Lower lobe of right lung (tissue), 2 donors: ENCODE measurements at regions not wholly inside any gene's neighbourhood (a gene's known extent, or its start where the extent isn't known, plus 50 kb on each side); places are given as distances from the start of the nearest gene placed in this dataset.

Experiments used
- ATAC-seq, 2 donors: fragments of 200-7000 bp; cut with Tn5 transposase; one replicate each; pipeline ENCODE4 v1.9.1; 2020 to 2022; ENCODE audit warnings: mild to moderate bottlenecking in 2 of 2, moderate library complexity in 2 of 2
- DNase-seq: peaks from one replicate; pipeline ENCODE4 v3.0.0-alpha.2; 2020
- H3K27ac ChIP-seq: fragments of 200-600 bp; one replicate; pipeline ENCODE4 v1.8.0; 2022
- H3K27me3 ChIP-seq: fragments of 200-600 bp; one replicate; pipeline ENCODE4 v1.8.0; 2022; ENCODE audit warnings: low read depth
- H3K36me3 ChIP-seq: fragments of 200-600 bp; one replicate; pipeline ENCODE4 v1.8.0; 2022; ENCODE audit warnings: mild to moderate bottlenecking
- H3K4me1 ChIP-seq: fragments of 200-600 bp; one replicate; pipeline ENCODE4 v1.8.0; 2022
- H3K4me3 ChIP-seq: fragments of 200-600 bp; one replicate; pipeline ENCODE4 v1.8.0; 2022; ENCODE audit warnings: mild to moderate bottlenecking
- H3K9me3 ChIP-seq: fragments of 200-600 bp; one replicate; pipeline ENCODE4 v1.8.0; 2022
- CTCF ChIP-seq: fragments of 200-600 bp; IDR thresholded peaks from one replicate; pipeline ENCODE4 v1.8.0; 2022; ENCODE audit warnings: antibody characterized with exemption, mild to moderate bottlenecking
- intact Hi-C: fragments of 100-400 bp; cut with DNase I; formaldehyde crosslinking; loops from one replicate; pipeline ENCODE4 v1.11.0; 2022
- donor health status: DM: no; HTN: yes; CAD: no; lungs with severe emphysema.

DNA sequence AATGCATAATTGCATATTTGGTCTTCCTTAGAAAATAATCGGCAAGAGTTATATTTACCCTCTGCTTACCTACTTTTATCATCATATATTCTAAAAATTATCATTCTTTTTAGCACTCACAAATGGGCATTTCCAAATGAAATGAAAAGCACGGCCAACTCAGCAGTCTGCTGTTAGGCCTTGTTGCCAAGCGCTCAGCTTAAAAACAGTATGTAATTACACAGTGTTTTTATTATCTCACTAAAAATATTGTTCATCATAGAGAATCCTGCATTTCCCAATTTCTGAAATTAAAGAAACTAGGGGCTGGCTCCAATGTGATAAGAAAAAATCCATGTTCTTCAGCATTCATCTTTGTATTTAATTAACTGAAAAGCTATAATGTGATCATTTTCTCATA lies 391.7 kb upstream of the ADARB2 start:
- no peaks in the 10 kb centered on the region for H3K36me3 ChIP-seq
- no peaks in the 10 kb centered on the region for H3K9me3 ChIP-seq
- intact Hi-C loops = no loop called here
- no peak for TF ChIP-seq CTCF
- no peaks in the 10 kb centered on the region for H3K27me3 ChIP-seq
- ATAC-seq (no peak), DNase-seq (no peak)
- no peak overlapping the region for H3K27ac ChIP-seq
- no peaks in the 10 kb centered on the region for H3K4me1 ChIP-seq
- no peak overlapping the region for H3K4me3 ChIP-seq

DNA sequence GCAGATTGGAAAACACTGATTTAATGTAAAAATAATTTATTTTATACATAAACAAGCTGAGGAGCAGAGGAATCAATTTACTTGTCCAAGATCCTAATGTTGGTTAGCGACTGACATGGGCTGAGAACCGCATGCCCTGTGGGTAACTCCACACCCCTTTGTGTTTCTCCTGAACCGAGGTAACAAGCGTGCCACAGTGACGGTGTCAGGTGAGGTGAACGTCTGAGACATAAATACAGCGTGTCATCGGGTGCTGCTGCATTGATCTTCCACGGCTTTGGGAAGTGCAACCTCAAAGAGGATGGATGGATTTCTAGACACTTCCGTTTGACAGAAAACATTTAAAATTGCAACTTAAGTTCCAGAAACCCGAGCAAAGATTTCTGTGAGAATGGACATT lies 386.8 kb upstream of the ADARB2 start:
- intact Hi-C loops = no loop called here
- ATAC-seq (no peak), DNase-seq (no peak)
- Histone ChIP-seq H3K27ac (no peak overlapping the region), H3K9me3 (no peaks in the 10 kb centered on the region), H3K4me3 (no peak overlapping the region), H3K4me1 (no peaks in the 10 kb centered on the region), H3K27me3 (no peaks in the 10 kb centered on the region), H3K36me3 (no peaks in the 10 kb centered on the region)
- no peak for TF ChIP-seq CTCF

- TF ChIP-seq CTCF = no peak
- no peak overlapping the region for H3K27ac ChIP-seq
- H3K36me3 ChIP-seq = no peaks in the 10 kb centered on the region
- H3K4me1 ChIP-seq = no peaks in the 10 kb centered on the region
- intact Hi-C loops = no loop called here
- no peak overlapping the region for H3K4me3 ChIP-seq
- DNase-seq (no peak), ATAC-seq (no peak)
- no peaks in the 10 kb centered on the region for H3K9me3 ChIP-seq
- H3K27me3 ChIP-seq = no peaks in the 10 kb centered on the region
Measured at GRCh38 chr10:2122431-2123124, 385.3 kb upstream of the ADARB2 start.

DNA sequence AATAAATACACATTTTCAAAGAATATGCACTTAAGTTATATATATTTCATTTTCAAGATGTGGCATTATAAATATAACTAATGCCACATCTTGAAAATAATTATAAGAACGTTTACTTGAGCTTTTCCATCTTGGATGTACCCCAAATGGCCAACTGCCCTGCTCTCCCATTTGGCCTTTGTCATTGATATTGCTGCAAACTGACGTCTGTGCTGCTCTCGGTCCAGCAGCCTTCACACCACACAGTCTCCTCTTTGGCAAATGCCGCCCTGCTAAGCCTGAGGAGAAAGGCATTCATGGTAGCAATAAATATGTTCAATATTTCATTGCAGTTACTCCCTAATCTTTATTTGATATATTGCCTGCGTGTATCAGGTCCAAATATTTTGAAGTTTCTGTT lies 384.6 kb upstream of the ADARB2 start:
- Histone ChIP-seq H3K4me1 (no peaks in the 10 kb centered on the region), H3K27ac (no peak overlapping the region), H3K9me3 (no peaks in the 10 kb centered on the region), H3K27me3 (no peaks in the 10 kb centered on the region), H3K4me3 (no peak overlapping the region), H3K36me3 (no peaks in the 10 kb centered on the region)
- ATAC-seq = no peak
- no peak for TF ChIP-seq CTCF
- no peak for DNase-seq
- intact Hi-C loops = no loop called here

GRCh38 chr10:2121315-2121714 lies 384.0 kb upstream of the ADARB2 start:
- TF ChIP-seq CTCF = no peak
- DNase-seq = no peak

More at GRCh38 chr10:2121315-2121714, 384.0 kb upstream of the ADARB2 start:
- no peaks in the 10 kb centered on the region for H3K9me3 ChIP-seq
- no peak overlapping the region for H3K27ac ChIP-seq
- H3K4me3 ChIP-seq = no peak overlapping the region
- intact Hi-C loops = no loop called here
- ATAC-seq = no peak
- no peaks in the 10 kb centered on the region for H3K36me3 ChIP-seq
- H3K27me3 ChIP-seq = no peaks in the 10 kb centered on the region
- H3K4me1 ChIP-seq = no peaks in the 10 kb centered on the region
